K562 (cell line): ENCODE measurements at regions not wholly inside any gene's neighbourhood (a gene's known extent, or its start where the extent isn't known, plus 50 kb on each side); places are given as distances from the start of the nearest gene placed in this dataset.
A peak's percentile ranks its signal among the peaks of the same experiment; 100 is the strongest.

Experiments used
- BRF1 ChIP-seq: IDR thresholded peaks from 3 replicates; pipeline ENCODE4 v1.6.1; 2011; ENCODE audit warnings: borderline replicate concordance, mild to moderate bottlenecking; ENCODE audit not compliant: insufficient read length; ENCODE audit errors: extremely low read depth
- HCFC1 ChIP-seq: IDR thresholded peaks from 2 replicates; pipeline ENCODE4 v1.6.1; 2012; ENCODE audit warnings: low read depth, low read length, improper control_type of control experiment
- HEY1 ChIP-seq: fragments of 250-450 bp; sonication (Bioruptor Pico); IDR thresholded peaks from 2 replicates; pipeline ENCODE4 v1.5.0; 2020; ENCODE audit warnings: mild to moderate bottlenecking, moderate library complexity, borderline replicate concordance
- NFE2L1 ChIP-seq: fragments of 450-650 bp; IDR thresholded peaks from 2 replicates; pipeline ENCODE4 v1.6.1; 2016; ENCODE audit warnings: missing genetic modification characterization, low read depth, mild to moderate bottlenecking, missing compliant biosample characterization, moderate library complexity, borderline replicate concordance
- NR2C2 ChIP-seq, 2 experiments: fragments of 200-800 bp in 1 of 2; sonication (Bioruptor generic) in 1 of 2; sonication (generic) in 1 of 2; formaldehyde crosslinking in 1 of 2; IDR thresholded peaks; 2 replicates each; pipeline versions ENCODE4 v1.6.1 to v1.8.0; 2016 to 2022; ENCODE audit warnings: mild to moderate bottlenecking in 1 of 2, missing compliant biosample characterization in 1 of 2, missing genetic modification characterization in 1 of 2, missing genetic modification reagents in 1 of 2
- PCBP2 ChIP-seq: fragments of 200-400 bp; formaldehyde crosslinking; IDR thresholded peaks from 2 replicates; pipeline ENCODE4 v1.6.1; 2018; ENCODE audit warnings: low read length, low read depth, mild to moderate bottlenecking, moderate library complexity; ENCODE audit not compliant: poor library complexity, severe bottlenecking
- PML ChIP-seq: IDR thresholded peaks from 2 replicates; pipeline ENCODE4 v1.6.1; 2012; ENCODE audit warnings: low read length, inconsistent platforms
- SLC30A9 ChIP-seq: fragments of 250-450 bp; sonication (Bioruptor Pico); IDR thresholded peaks from 2 replicates; pipeline ENCODE4 v1.8.0; 2022; ENCODE audit warnings: mild to moderate bottlenecking, moderate library complexity
- ZKSCAN3 ChIP-seq: fragments of 250-450 bp; sonication (Bioruptor Pico); IDR thresholded peaks from 2 replicates; pipeline ENCODE4 v1.4.0; 2020
- ZNF311 ChIP-seq: fragments of 250-450 bp; sonication (Bioruptor Pico); IDR thresholded peaks from 2 replicates; pipeline ENCODE4 v1.4.0; 2020; ENCODE audit warnings: mild to moderate bottlenecking, moderate library complexity
- ZNF77 ChIP-seq: fragments of 250-450 bp; sonication (Bioruptor Pico); IDR thresholded peaks from 2 replicates; pipeline ENCODE4 v1.5.0; 2020
- TF ChIP-seq, protein P1 (sequence below), 2 experiments: fragments of 450-650 bp; IDR thresholded peaks; 2 replicates each; pipeline ENCODE4 v1.6.1; 2018; ENCODE audit warnings: mild to moderate bottlenecking in 2 of 2, low read depth in 1 of 2; ENCODE audit not compliant: partially characterized antibody in 2 of 2
- TF ChIP-seq, protein P2 (sequence below): sonication (generic); formaldehyde crosslinking; IDR thresholded peaks from 2 replicates; pipeline ENCODE4 v1.8.1; 2023; ENCODE audit warnings: mild to moderate bottlenecking, missing genetic modification reagents
- TF ChIP-seq, protein P3 (sequence below): sonication (generic); formaldehyde crosslinking; IDR thresholded peaks from 2 replicates; pipeline ENCODE4 v1.8.0; 2023; ENCODE audit warnings: mild to moderate bottlenecking, missing genetic modification reagents

DNA sequence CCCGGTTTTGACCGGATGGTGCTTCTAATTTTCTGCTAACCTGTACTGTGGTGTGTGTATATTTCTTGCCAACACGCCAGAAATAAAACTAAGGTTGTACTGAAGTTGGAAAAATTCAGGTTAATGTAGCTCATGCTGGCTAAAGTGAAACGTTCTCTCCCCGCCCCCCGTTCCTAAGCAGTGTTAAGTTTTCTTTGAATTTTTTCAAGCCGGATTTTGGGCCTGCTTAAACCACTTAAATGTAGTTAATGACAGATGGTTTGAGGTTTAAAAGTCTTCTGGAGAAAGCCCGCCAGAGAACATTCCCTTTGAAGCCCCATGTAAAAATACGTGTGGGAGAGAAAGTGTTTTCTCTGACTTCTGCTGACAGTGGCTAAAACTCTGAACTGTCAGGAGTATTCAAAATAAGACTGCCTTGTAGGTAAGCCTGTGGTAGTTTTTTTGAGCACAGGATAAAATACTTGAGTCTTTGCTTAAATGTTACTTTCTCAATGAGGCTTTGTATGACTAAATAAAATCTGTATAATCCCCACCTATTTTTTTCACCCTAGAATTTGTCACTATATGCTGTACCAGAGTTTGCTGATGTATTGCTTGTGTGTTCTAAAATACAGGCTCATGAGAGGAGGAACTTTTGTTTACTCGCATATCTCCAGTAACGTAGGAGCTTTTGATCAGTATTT is 101.3 kb downstream of the OR2B2 start (continued):
- TF ChIP-seq, protein P1, sequence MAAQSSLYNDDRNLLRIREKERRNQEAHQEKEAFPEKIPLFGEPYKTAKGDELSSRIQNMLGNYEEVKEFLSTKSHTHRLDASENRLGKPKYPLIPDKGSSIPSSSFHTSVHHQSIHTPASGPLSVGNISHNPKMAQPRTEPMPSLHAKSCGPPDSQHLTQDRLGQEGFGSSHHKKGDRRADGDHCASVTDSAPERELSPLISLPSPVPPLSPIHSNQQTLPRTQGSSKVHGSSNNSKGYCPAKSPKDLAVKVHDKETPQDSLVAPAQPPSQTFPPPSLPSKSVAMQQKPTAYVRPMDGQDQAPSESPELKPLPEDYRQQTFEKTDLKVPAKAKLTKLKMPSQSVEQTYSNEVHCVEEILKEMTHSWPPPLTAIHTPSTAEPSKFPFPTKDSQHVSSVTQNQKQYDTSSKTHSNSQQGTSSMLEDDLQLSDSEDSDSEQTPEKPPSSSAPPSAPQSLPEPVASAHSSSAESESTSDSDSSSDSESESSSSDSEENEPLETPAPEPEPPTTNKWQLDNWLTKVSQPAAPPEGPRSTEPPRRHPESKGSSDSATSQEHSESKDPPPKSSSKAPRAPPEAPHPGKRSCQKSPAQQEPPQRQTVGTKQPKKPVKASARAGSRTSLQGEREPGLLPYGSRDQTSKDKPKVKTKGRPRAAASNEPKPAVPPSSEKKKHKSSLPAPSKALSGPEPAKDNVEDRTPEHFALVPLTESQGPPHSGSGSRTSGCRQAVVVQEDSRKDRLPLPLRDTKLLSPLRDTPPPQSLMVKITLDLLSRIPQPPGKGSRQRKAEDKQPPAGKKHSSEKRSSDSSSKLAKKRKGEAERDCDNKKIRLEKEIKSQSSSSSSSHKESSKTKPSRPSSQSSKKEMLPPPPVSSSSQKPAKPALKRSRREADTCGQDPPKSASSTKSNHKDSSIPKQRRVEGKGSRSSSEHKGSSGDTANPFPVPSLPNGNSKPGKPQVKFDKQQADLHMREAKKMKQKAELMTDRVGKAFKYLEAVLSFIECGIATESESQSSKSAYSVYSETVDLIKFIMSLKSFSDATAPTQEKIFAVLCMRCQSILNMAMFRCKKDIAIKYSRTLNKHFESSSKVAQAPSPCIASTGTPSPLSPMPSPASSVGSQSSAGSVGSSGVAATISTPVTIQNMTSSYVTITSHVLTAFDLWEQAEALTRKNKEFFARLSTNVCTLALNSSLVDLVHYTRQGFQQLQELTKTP (IDR thresholded peaks at IDR 0.05; ENCODE audit: low read depth in 1 of 2, partially characterized antibody in 2 of 2): no peak
- TF ChIP-seq SLC30A9 (CRISPR knock-in tag) (no peak), ZKSCAN3 (CRISPR knock-in tag) (no peak), PCBP2 (no peak), HEY1 (CRISPR knock-in tag) (peak; percentile 77; the same call in 1 of the 2 replicates), ZNF311 (CRISPR knock-in tag) (no peak), NR2C2 (CRISPR knock-in tag; IDR thresholded peaks at IDR 0.05) (no peak), NR2C2 (tag; IDR thresholded peaks at IDR 0.05) (0 out of 2 replicates have a peak, but pooled peaks have one; percentile 2), HCFC1 (no peak), BRF1 (no peak), NFE2L1 (tag) (no peak), ZNF77 (CRISPR knock-in tag) (0 out of 2 replicates have a peak, but pooled peaks have one; percentile 18), PML (peak; percentile 63; the same call in 1 of the 2 replicates)
- TF ChIP-seq, protein P2, sequence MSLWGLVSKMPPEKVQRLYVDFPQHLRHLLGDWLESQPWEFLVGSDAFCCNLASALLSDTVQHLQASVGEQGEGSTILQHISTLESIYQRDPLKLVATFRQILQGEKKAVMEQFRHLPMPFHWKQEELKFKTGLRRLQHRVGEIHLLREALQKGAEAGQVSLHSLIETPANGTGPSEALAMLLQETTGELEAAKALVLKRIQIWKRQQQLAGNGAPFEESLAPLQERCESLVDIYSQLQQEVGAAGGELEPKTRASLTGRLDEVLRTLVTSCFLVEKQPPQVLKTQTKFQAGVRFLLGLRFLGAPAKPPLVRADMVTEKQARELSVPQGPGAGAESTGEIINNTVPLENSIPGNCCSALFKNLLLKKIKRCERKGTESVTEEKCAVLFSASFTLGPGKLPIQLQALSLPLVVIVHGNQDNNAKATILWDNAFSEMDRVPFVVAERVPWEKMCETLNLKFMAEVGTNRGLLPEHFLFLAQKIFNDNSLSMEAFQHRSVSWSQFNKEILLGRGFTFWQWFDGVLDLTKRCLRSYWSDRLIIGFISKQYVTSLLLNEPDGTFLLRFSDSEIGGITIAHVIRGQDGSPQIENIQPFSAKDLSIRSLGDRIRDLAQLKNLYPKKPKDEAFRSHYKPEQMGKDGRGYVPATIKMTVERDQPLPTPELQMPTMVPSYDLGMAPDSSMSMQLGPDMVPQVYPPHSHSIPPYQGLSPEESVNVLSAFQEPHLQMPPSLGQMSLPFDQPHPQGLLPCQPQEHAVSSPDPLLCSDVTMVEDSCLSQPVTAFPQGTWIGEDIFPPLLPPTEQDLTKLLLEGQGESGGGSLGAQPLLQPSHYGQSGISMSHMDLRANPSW (CRISPR knock-in tag): no peak
- TF ChIP-seq, protein P3, sequence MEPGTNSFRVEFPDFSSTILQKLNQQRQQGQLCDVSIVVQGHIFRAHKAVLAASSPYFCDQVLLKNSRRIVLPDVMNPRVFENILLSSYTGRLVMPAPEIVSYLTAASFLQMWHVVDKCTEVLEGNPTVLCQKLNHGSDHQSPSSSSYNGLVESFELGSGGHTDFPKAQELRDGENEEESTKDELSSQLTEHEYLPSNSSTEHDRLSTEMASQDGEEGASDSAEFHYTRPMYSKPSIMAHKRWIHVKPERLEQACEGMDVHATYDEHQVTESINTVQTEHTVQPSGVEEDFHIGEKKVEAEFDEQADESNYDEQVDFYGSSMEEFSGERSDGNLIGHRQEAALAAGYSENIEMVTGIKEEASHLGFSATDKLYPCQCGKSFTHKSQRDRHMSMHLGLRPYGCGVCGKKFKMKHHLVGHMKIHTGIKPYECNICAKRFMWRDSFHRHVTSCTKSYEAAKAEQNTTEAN (CRISPR knock-in tag): no peak
